Upper lobe of left lung (tissue), 6 donors: ENCODE measurements at regions not wholly inside any gene's neighbourhood (a gene's known extent, or its start where the extent isn't known, plus 50 kb on each side); places are given as distances from the start of the nearest gene placed in this dataset.

Experiments used
- ATAC-seq, 2 donors: fragments of 200-7000 bp; cut with Tn5 transposase; one replicate each; pipeline ENCODE4 v1.9.1; 2022; ENCODE audit warnings: mild to moderate bottlenecking in 2 of 2, moderate library complexity in 2 of 2; ENCODE audit not compliant: low FRiP score in 2 of 2
- DNase-seq, 2 donors: peaks; one replicate each; pipeline ENCODE4 v3.0.0-alpha.2; 2019 to 2020
- H3K27ac ChIP-seq, 4 donors: fragments of 200-600 bp; sonication (generic); one replicate each; pipeline ENCODE4 v1.5.1; 2016 to 2019
- H3K27me3 ChIP-seq, 4 donors: fragments of 200-600 bp; sonication (generic); one replicate each; pipeline ENCODE4 v1.5.1; 2017 to 2019
- H3K36me3 ChIP-seq, 4 donors: fragments of 200-600 bp; sonication (generic); one replicate each; pipeline ENCODE4 v1.5.1; 2016 to 2019
- H3K4me1 ChIP-seq, 4 donors: fragments of 200-600 bp; sonication (generic); one replicate each; pipeline ENCODE4 v1.5.1; 2018 to 2019
- H3K4me3 ChIP-seq, 4 donors: fragments of 200-600 bp; sonication (generic); one replicate each; pipeline ENCODE4 v1.5.1; 2017 to 2019; ENCODE audit warnings: mild to moderate bottlenecking in 2 of 4, moderate library complexity in 1 of 4
- H3K9me3 ChIP-seq, 4 donors: fragments of 200-600 bp; sonication (generic); one replicate each; pipeline ENCODE4 v1.5.1; 2018 to 2019
- CTCF ChIP-seq, 6 experiments: fragments of 450-650 bp in 4 of 6; fragments of 200-600 bp in 2 of 6; sonication (generic) in 2 of 6; IDR thresholded peaks; one replicate each; pipeline ENCODE4 v1.5.1; 2016 to 2019; ENCODE audit warnings: antibody characterized with exemption in 6 of 6
- EP300 ChIP-seq, 4 donors: sonication (generic); formaldehyde crosslinking; IDR thresholded peaks; one replicate each; pipeline ENCODE4 v1.5.1; 2017; ENCODE audit warnings: antibody characterized with exemption in 4 of 4, control low read depth in 2 of 4
- POLR2A ChIP-seq, 4 donors: fragments of 450-650 bp; IDR thresholded peaks; one replicate each; pipeline ENCODE4 v1.5.1; 2016 to 2017; ENCODE audit warnings: antibody characterized with exemption in 4 of 4, mild to moderate bottlenecking in 2 of 4
- POLR2AphosphoS5 ChIP-seq, 2 donors: sonication (generic); formaldehyde crosslinking; IDR thresholded peaks; one replicate each; pipeline ENCODE4 v1.5.1; 2017; ENCODE audit warnings: antibody characterized with exemption in 2 of 2
- WGBS, 2 donors: methylation state at CpG; one replicate each; pipeline ENCODE4 v1.1.5; 2017 to 2018; 5-methylcytosine and 5-hydroxymethylcytosine counted together
- donor health status: DM: no; HTN: no; CAD: no; lungs with moderate emphysema.
- donor health status: DM: no; HTN: yes; CAD: no; lungs with severe emphysema.

- H3K9me3 ChIP-seq: no peaks in the 10 kb centered on the region
- no peaks in the 10 kb centered on the region for H3K27me3 ChIP-seq
- 95 to 98% methylated on average over 2 of the region's 2 CpGs for WGBS, 2 donors
- no peak overlapping the region for H3K27ac ChIP-seq
- H3K4me1 ChIP-seq: peaks cover 0 to 4% (median 2%) of the 10 kb centered on the region in 4 donors
- no peak for TF ChIP-seq POLR2AphosphoS5 (IDR thresholded peaks at IDR 0.05)
- no peak for TF ChIP-seq CTCF (IDR thresholded peaks at IDR 0.05)
- no peak for TF ChIP-seq EP300 (IDR thresholded peaks at IDR 0.05)
- TF ChIP-seq POLR2A (IDR thresholded peaks at IDR 0.05): no peak
- no peak overlapping the region for H3K4me3 ChIP-seq
- no peak for DNase-seq
- ATAC-seq: no peak
- H3K36me3 ChIP-seq: no peaks in the 10 kb centered on the region
Observed at GRCh38 chr12:65653321-65653720, 171.0 kb upstream of the HMGA2 start.

- no peak overlapping the region for H3K4me3 ChIP-seq
- H3K9me3 ChIP-seq: no peaks in the 10 kb centered on the region
- ATAC-seq: no peak
- no peak overlapping the region for H3K27ac ChIP-seq
- DNase-seq: no peak
- no peaks in the 10 kb centered on the region for H3K27me3 ChIP-seq
- TF ChIP-seq POLR2AphosphoS5 (IDR thresholded peaks at IDR 0.05) (no peak), POLR2A (IDR thresholded peaks at IDR 0.05) (no peak), EP300 (IDR thresholded peaks at IDR 0.05) (no peak), CTCF (IDR thresholded peaks at IDR 0.05) (no peak)
- H3K36me3 ChIP-seq: no peaks in the 10 kb centered on the region
- H3K4me1 ChIP-seq: no peaks in the 10 kb centered on the region
- WGBS, 2 donors: 71 to 74% methylated on average over 8 of the region's 8 CpGs
Observed at GRCh38 chr12:65653946-65654629, 170.2 kb upstream of the HMGA2 start.

GRCh38 chr12:65655074-65655493 lies 169.2 kb upstream of the HMGA2 start:
- WGBS, 2 donors: 86 to 93% methylated on average over 7 of the region's 7 CpGs
- Histone ChIP-seq H3K27me3 (no peaks in the 10 kb centered on the region), H3K36me3 (no peaks in the 10 kb centered on the region), H3K9me3 (no peaks in the 10 kb centered on the region), H3K27ac (no peak overlapping the region), H3K4me1 (no peaks in the 10 kb centered on the region), H3K4me3 (no peak overlapping the region)
- no peak for TF ChIP-seq POLR2AphosphoS5 (IDR thresholded peaks at IDR 0.05)
- TF ChIP-seq EP300 (IDR thresholded peaks at IDR 0.05): no peak
- TF ChIP-seq POLR2A (IDR thresholded peaks at IDR 0.05): no peak
- no peak for TF ChIP-seq CTCF (IDR thresholded peaks at IDR 0.05)
- DNase-seq: no peak
- no peak for ATAC-seq

- H3K27me3 ChIP-seq: no peaks in the 10 kb centered on the region
- H3K4me3 ChIP-seq: no peak overlapping the region
- ATAC-seq (no peak), DNase-seq (no peak)
- H3K4me1 ChIP-seq: no peaks in the 10 kb centered on the region
- H3K9me3 ChIP-seq: no peaks in the 10 kb centered on the region
- H3K27ac ChIP-seq: no peak overlapping the region
- WGBS, 2 donors: 90 to 98% methylated on average over 2 of the region's 2 CpGs
- TF ChIP-seq CTCF (IDR thresholded peaks at IDR 0.05) (no peak), POLR2A (IDR thresholded peaks at IDR 0.05) (no peak), EP300 (IDR thresholded peaks at IDR 0.05) (no peak)
- H3K36me3 ChIP-seq: no peaks in the 10 kb centered on the region
Observed at GRCh38 chr12:65656156-65656882, 168.0 kb upstream of the HMGA2 start.
